ENCODE measurements at regions not wholly inside any gene's neighbourhood (a gene's known extent, or its start where the extent isn't known, plus 50 kb on each side); places are given as distances from the start of the nearest gene placed in this dataset.

GRCh38 chr5:23742701-23743100 is 235.3 kb downstream of the PRDM9 start:
- TF ChIP-seq CTCF (IDR thresholded peaks at IDR 0.05) (no peak), EP300 (IDR thresholded peaks at IDR 0.05) (no peak), POLR2A (IDR thresholded peaks at IDR 0.05) (no peak)

Data from gastroesophageal sphincter (tissue), 3 donors.